Activated CD4-positive, alpha-beta T cell treated with anti-CD3 and anti-CD28 coated beads, Interleukin-2, Interleukin-4, amounts not matched to agents 100 ng/mL and 50 ng/mL, durations not matched to agents 16 hours and 8 hours (primary cell): ENCODE measurements at regions not wholly inside any gene's neighbourhood (a gene's known extent, or its start where the extent isn't known, plus 50 kb on each side); places are given as distances from the start of the nearest gene placed in this dataset.

ENCODE experiments used
- DNase-seq: peaks from one replicate; pipeline ENCODE4 v3.0.0-alpha.2; 2020; ENCODE audit warnings: low spot score

- DNase-seq = no peak
These were observed 201.0 kb downstream of the SNX19 start for GRCh38 chr11:130715085-130715876.

GRCh38 chr11:130715877-130716220 is 200.4 kb downstream of the SNX19 start:
- no peak for DNase-seq

GRCh38 chr11:130718120-130718519 is 198.2 kb downstream of the SNX19 start:
- DNase-seq = no peak

GRCh38 chr11:130719220-130719915 is 196.9 kb downstream of the SNX19 start:
- DNase-seq = no peak

GRCh38 chr11:130720232-130721022 is 195.9 kb downstream of the SNX19 start:
- no peak for DNase-seq

GRCh38 chr11:130721023-130721681 is 195.1 kb downstream of the SNX19 start:
- no peak for DNase-seq

GRCh38 chr11:130721736-130722135 is 194.5 kb downstream of the SNX19 start:
- no peak for DNase-seq

GRCh38 chr11:130722401-130722800 is 193.9 kb downstream of the SNX19 start:
- no peak for DNase-seq

GRCh38 chr11:130725421-130726233 is 190.7 kb downstream of the SNX19 start:
- DNase-seq = no peak

- no peak for DNase-seq
These were observed 189.8 kb downstream of the SNX19 start for GRCh38 chr11:130726234-130727037.

- DNase-seq = no peak
These were observed 188.8 kb downstream of the SNX19 start for GRCh38 chr11:130727157-130728119.

GRCh38 chr11:130728185-130729180 is 187.8 kb downstream of the SNX19 start:
- DNase-seq = no peak

- DNase-seq = no peak
These were observed 187.1 kb downstream of the SNX19 start for GRCh38 chr11:130729193-130729592.

GRCh38 chr11:130729678-130730300 is 186.5 kb downstream of the SNX19 start:
- no peak for DNase-seq

- DNase-seq = no peak
These were observed 184.9 kb downstream of the SNX19 start for GRCh38 chr11:130731401-130731800.

- no peak for DNase-seq
These were observed 183.8 kb downstream of the SNX19 start for GRCh38 chr11:130732476-130732875.

GRCh38 chr11:130737041-130737830 is 179.0 kb downstream of the SNX19 start:
- no peak for DNase-seq
